NOMO-1 treated with DMSO at 0.1 percent for 48 hours (cell line): ENCODE measurements at regions not wholly inside any gene's neighbourhood (a gene's known extent, or its start where the extent isn't known, plus 50 kb on each side); places are given as distances from the start of the nearest gene placed in this dataset.

Experiments used
- DNase-seq: peaks from one replicate; lab custom pipeline; 2025; ENCODE audit not compliant: unreplicated experiment; lab: John Stamatoyannopoulos, UW

- no peak for DNase-seq
Measured at GRCh38 chr12:92438641-92439419, 264.0 kb upstream of the PLEKHG7 start.

DNA sequence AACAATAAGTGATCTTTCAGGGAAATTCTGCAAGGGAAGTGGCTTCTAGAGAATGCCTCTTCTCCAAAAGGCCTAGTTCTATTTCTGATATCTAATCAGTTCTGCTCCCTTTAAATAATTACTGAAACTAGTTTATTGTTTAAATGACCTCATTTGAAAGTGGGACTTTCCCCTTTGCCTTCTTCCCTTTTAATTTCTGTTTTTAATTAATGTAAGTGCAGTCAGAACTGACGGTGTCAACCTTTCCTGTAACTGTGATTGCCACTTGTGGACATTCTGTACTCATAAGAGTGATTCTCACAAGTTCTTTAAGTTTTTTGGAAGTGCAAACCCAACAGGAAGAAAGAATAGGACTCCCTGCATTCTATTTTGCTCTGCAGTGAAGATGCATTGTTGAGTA lies 265.3 kb upstream of the PLEKHG7 start:
- DNase-seq: no peak

DNA sequence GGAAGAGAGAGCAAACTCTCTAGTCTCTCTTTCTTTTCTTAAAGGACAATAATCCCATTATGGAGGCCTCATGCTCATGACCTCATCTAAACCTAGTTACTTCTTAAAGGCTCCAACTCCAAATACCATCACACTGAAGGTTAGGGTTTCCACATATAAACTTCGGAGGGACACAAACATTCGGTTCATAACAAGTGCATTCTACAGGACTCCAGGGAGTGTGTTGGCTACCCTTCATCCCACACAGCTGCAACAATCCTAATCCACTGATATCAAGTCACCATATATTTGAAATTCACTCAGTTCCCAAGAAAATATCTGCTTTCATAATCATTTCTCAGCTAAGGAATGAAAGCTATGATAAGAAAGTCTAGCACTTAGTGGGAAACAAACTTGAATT lies 265.9 kb upstream of the PLEKHG7 start:
- DNase-seq: no peak

DNA sequence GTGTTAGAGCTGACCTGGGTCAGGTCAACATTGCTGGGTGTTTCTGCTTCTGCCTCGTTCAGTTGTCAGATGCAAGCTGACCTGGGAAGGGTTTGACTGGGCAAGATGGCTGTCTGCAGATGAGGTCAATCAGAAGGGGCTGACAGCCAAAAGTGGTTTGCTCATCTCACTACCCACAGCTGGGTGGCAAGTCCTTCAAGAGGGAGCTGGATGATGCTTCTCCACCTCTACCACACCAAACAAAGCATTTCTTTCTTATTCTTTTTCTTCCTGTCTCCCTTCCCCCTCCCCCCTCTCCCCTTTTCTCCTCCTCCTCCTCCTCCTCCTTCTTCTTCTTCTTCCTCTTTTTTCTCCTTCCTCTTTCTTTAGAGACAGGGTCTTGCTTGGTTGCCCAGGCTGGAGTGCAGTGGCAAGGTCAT lies 268.2 kb upstream of the PLEKHG7 start:
- peak; percentile 20 for DNase-seq

DNA sequence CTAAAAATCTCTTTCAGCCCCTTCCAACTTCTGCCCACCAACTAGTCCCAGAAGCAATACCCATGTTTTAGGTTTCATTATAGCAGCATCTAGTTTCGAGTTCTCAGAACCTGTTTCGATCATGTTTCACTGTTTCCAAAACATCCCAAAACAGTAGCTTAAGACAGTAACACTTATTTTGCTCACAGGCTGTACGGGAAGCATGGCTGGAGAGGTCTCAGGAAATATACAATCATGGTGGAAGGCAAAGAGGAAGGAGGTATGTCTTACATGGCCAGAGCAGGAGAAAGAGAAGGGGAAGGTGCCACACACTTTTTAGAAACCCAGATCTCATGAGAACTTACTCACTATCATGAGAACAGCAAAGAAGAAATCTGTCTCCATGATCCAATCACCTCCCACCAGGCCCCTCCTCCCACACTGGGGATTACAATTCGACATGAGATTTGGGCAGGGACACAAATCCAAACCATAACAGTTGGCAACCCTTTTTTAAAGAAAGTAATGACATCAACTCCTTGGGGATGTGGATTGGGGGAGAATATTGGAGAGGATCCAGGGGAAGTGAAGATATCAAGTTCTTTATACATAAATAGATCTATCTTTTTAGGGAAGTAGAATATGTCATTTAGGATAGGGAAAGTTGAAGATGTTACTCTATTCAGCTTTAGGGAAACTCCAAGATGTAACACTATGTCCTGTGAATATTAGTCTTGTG lies 269.9 kb upstream of the PLEKHG7 start:
- no peak for DNase-seq

DNA sequence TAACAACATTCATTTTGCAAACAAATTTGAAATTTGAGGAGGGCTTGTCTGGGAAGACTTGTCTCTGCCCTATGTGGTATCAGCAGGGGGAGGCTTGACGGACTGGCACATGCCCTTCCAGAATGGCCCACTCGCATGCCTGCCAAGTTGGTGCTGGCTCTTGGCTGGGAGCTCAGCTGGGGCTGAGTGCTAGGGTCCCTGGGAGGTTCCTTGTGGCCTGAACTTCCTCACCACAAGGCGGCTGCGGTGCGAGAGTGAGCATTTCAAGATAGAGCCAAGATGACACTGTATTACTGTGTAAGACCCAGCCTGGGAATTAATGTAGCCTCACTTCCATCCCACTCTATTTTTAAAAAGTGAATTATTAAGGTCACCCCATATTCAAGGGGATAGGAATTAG lies 271.6 kb upstream of the PLEKHG7 start:
- no peak for DNase-seq

GRCh38 chr12:92426332-92426731 lies 276.5 kb upstream of the PLEKHG7 start:
- DNase-seq: no peak

DNA sequence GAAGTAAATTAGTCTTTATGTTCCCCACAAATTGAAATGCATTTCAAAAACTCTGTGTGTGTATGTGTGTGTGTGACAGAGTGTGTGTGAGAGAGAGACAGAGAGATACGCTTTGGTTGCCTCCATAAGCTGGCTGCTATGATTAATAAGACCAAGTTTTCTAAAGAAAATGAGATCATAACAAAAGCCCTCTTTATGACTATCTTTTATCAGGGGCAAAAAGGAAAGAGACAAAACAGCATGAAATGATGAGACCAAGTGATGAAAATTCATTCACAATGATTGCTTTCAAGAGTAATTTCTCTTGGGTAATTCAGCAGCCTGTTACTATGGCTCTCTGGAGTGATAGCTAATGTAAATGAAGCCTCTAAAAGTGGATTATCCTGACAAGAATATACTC lies 277.6 kb upstream of the PLEKHG7 start:
- no peak for DNase-seq

GRCh38 chr12:92424338-92424737 lies 278.5 kb upstream of the PLEKHG7 start:
- DNase-seq: peak; percentile 37

GRCh38 chr12:92421701-92422100 lies 276.1 kb upstream of the BTG1 start:
- no peak for DNase-seq

GRCh38 chr12:92421042-92421441 lies 275.4 kb upstream of the BTG1 start:
- DNase-seq: no peak

GRCh38 chr12:92419201-92419600 lies 273.6 kb upstream of the BTG1 start:
- no peak for DNase-seq

DNA sequence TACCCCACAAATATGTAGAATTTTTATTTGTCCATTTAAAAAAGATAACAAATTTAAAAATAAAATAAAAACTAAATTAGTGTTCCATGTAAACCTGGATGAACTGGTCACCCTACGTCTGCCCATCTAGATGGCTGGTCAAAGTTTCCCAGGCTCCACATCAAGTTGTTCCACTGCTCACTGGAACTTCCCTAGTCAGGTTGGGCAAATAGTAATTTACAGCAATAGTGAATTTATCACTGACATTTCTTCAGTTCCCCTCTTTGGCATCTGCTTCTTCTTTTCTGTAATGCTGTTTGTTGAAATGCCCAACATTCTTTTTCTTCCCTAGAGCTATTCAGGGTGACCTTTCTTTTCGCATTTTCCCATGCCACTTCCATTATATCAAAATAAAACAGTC lies 272.7 kb upstream of the BTG1 start:
- peak; percentile 45 for DNase-seq

DNA sequence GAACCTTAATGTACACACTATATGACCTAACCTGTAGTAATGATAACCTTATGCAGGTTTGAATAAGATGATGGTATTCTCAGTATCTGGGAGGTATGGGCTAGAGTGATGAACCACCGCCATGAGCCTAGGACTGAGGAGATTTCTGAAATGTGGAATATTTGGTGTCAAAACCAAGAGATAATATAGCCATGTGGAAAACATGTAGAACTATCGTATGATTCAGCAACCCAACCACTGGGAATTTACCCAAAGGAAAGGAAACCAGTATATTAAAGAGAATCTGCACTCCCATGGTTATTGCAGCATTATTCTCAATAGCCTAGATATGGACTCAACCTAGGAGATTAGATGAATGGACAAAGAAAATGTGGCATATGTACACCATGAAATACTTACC lies 271.7 kb upstream of the BTG1 start:
- no peak for DNase-seq

DNA sequence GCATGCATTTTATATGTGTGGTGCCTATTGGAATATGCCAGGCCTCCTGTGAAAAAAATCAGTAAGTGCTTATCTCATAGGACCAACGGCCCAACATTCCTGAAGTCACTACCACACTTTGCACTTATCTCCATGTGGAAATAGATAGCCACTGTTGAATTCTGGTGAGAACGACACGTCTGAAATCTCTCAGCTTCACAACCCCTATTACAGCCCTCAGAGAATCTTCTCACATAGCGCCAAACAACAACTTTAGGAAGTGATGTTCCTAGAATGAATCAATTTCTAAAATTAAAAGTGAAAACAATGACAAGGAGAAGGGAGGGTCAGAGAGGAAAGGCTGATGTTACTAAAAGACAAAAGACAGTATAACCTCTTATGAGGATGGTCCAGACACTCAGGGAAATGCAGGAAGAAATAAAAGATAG lies 270.8 kb upstream of the BTG1 start:
- no peak for DNase-seq

- no peak for DNase-seq
Measured at GRCh38 chr12:92414170-92415070, 268.8 kb upstream of the BTG1 start.

GRCh38 chr12:92413286-92413685 lies 267.6 kb upstream of the BTG1 start:
- DNase-seq: no peak

GRCh38 chr12:92412856-92413255 lies 267.2 kb upstream of the BTG1 start:
- no peak for DNase-seq

DNA sequence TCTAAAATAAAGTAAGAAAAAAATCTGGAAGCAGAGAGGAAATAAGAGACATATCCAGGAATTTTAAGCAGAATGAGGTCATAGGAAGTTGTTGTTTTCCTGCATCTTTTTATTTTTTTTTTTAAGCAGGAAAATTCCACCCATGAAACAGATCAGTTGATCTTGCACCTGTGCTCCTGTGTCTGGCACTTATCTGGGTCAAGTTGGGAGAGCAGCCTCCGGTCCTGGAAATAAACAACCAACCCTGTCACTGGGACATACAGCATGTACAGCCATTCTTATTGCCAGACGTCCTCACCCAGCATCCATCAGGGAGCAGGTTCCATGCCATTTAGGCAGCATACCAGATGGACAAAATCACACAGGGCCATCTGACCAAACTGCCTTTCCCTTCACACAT lies 266.0 kb upstream of the BTG1 start:
- no peak for DNase-seq

DNA sequence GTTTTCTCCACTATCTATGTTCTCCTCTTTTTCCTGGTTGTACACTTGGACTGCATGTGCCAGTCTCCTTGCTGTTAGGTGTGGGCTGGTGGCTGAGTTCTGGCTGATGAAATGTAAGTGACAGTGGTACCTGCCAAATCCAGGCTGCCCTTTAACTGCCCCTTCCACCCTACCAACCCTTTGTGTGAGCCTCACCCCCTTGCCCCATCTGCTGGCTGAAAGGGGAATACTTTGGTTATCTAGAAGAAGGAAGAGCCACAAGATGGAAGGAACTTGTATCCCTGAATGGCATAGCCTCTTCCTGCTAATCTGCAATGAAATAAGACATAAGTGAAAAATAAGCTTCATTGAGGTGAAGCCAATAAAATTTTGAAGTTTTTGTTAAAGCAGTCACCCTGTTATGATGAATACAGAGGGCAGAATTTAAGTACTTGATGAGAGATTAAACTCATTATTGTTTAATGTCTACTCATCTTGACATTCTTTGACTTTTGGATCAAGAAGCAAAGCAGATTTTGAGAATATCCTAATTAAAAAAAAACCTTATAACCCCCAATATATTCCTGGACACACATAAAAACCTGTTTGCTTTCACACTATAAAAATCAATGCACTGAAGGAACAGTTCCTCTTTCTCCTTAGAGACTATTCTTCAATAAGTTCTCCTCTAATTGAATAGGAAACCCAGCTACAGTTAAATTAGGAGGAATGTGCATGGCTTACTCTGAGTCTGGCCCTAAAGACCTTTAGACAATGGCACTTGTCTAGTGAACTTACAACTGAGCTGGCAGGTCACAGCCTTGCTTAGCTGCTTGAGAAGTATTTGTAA lies 262.6 kb upstream of the BTG1 start:
- DNase-seq: peak; percentile 37
